H9 (cell line): ENCODE measurements at regions not wholly inside any gene's neighbourhood (a gene's known extent, or its start where the extent isn't known, plus 50 kb on each side); places are given as distances from the start of the nearest gene placed in this dataset.

ENCODE experiments used
- DNase-seq: peaks from one replicate; pipeline ENCODE4 v3.0.0-alpha.2; 2017
- H2AFZ ChIP-seq: one replicate; pipeline ENCODE4 v1.6.1; 2013; ENCODE audit warnings: mild to moderate bottlenecking, low read length, control low read depth, moderate library complexity
- H2AK5ac ChIP-seq: 2 replicates; pipeline ENCODE4 v1.6.1; 2013; ENCODE audit warnings: low read length, control low read depth, mixed read lengths; ENCODE audit not compliant: insufficient read length
- H2BK120ac ChIP-seq: one replicate; pipeline ENCODE4 v1.6.1; 2013; ENCODE audit warnings: low read depth, mild to moderate bottlenecking, low read length, control low read depth, inconsistent platforms; ENCODE audit not compliant: poor library complexity, severe bottlenecking
- H2BK12ac ChIP-seq: 2 replicates; pipeline ENCODE4 v1.6.1; 2013; ENCODE audit warnings: low read length, control low read depth, mixed read lengths, low read depth; ENCODE audit not compliant: insufficient read length
- H2BK15ac ChIP-seq: 2 replicates; pipeline ENCODE4 v1.6.1; 2013; ENCODE audit warnings: low read depth, low read length, control low read depth
- H2BK20ac ChIP-seq: one replicate; pipeline ENCODE4 v1.6.1; 2013; ENCODE audit warnings: low read depth, mild to moderate bottlenecking, low read length, control low read depth, inconsistent platforms; ENCODE audit not compliant: poor library complexity, severe bottlenecking
- H2BK5ac ChIP-seq: 2 replicates; pipeline ENCODE4 v1.6.1; 2013; ENCODE audit warnings: low read length, control low read depth, mixed read lengths; ENCODE audit not compliant: insufficient read length
- H3K14ac ChIP-seq: 2 replicates; pipeline ENCODE4 v1.6.1; 2013; ENCODE audit warnings: low read length, control low read depth; ENCODE audit not compliant: insufficient read depth
- H3K18ac ChIP-seq: 2 replicates; pipeline ENCODE4 v1.6.1; 2013; ENCODE audit warnings: low read depth, mild to moderate bottlenecking, mixed read lengths, low read length, control low read depth; ENCODE audit not compliant: insufficient read length
- H3K23ac ChIP-seq: 2 replicates; pipeline ENCODE4 v1.6.1; 2013; ENCODE audit warnings: low read length, control low read depth, mixed read lengths, low read depth; ENCODE audit not compliant: insufficient read length
- H3K23me2 ChIP-seq: 2 replicates; pipeline ENCODE4 v1.6.1; 2013; ENCODE audit warnings: low read depth, mild to moderate bottlenecking, mixed read lengths, low read length, control low read depth; ENCODE audit not compliant: insufficient read length, poor library complexity, severe bottlenecking
- H3K27ac ChIP-seq: 2 replicates; pipeline ENCODE4 v1.5.1; 2013; ENCODE audit warnings: low read length, control low read depth, mixed read lengths, low read depth; ENCODE audit not compliant: insufficient read length
- H3K27me3 ChIP-seq: 2 replicates; pipeline ENCODE4 v1.6.1; 2013; ENCODE audit warnings: low read length, control low read depth, inconsistent platforms; ENCODE audit not compliant: insufficient read depth
- H3K4ac ChIP-seq: 2 replicates; pipeline ENCODE4 v1.6.1; 2013; ENCODE audit warnings: low read depth, mild to moderate bottlenecking, control low read depth, inconsistent platforms, low read length, moderate library complexity
- H3K4me1 ChIP-seq: 2 replicates; pipeline ENCODE4 v1.6.1; 2013; ENCODE audit warnings: low read length, control low read depth, inconsistent platforms; ENCODE audit not compliant: insufficient read depth
- H3K4me2 ChIP-seq: 2 replicates; pipeline ENCODE4 v1.6.1; 2013; ENCODE audit warnings: low read length, control low read depth, mixed read lengths; ENCODE audit not compliant: insufficient read length, insufficient read depth
- H3K56ac ChIP-seq: 2 replicates; pipeline ENCODE4 v1.6.1; 2013; ENCODE audit warnings: low read depth, mild to moderate bottlenecking, mixed read lengths, low read length, control low read depth; ENCODE audit not compliant: insufficient read length
- H3K79me1 ChIP-seq: 2 replicates; pipeline ENCODE4 v1.6.1; 2013; ENCODE audit warnings: low read depth, mild to moderate bottlenecking, moderate library complexity, low read length, control low read depth, inconsistent platforms; ENCODE audit not compliant: insufficient read depth, poor library complexity, severe bottlenecking
- H3K79me2 ChIP-seq: 2 replicates; pipeline ENCODE4 v1.6.1; 2013; ENCODE audit warnings: low read length, control low read depth, inconsistent platforms; ENCODE audit not compliant: insufficient read depth
- H3K9ac ChIP-seq: 2 replicates; pipeline ENCODE4 v1.6.1; 2013; ENCODE audit warnings: low read length, control low read depth, mixed read lengths; ENCODE audit not compliant: insufficient read length; ENCODE audit errors: extremely low read depth
- H3K9me3 ChIP-seq: one replicate; pipeline ENCODE4 v1.6.1; 2013; ENCODE audit warnings: low read depth, low read length, inconsistent platforms; ENCODE audit not compliant: control insufficient read depth
- H3T11ph ChIP-seq: one replicate; pipeline ENCODE4 v1.6.1; 2013; ENCODE audit warnings: mild to moderate bottlenecking, low read length, control low read depth, inconsistent platforms
- H4K20me1 ChIP-seq: one replicate; pipeline ENCODE4 v1.6.1; 2013; ENCODE audit not compliant: control insufficient read depth, insufficient read length, insufficient read depth
- H4K5ac ChIP-seq: 2 replicates; pipeline ENCODE4 v1.6.1; 2013; ENCODE audit warnings: low read depth, mild to moderate bottlenecking, mixed read lengths, low read length, control low read depth; ENCODE audit not compliant: insufficient read length
- H4K8ac ChIP-seq: replicated peaks from 2 replicates; pipeline ENCODE4 v1.6.1; 2013; ENCODE audit warnings: low read length, control low read depth, mixed read lengths, low read depth; ENCODE audit not compliant: insufficient read length
- H4K91ac ChIP-seq: 2 replicates; pipeline ENCODE4 v1.6.1; 2013; ENCODE audit warnings: low read depth, mild to moderate bottlenecking, moderate library complexity, mixed read lengths, low read length, control low read depth; ENCODE audit not compliant: insufficient read length
- H3K27ac Mint-ChIP-seq, 3 experiments: 2 replicates in 2 of 3; 3 replicates in 1 of 3; pipeline ENCODE4 v1.8.0; 2020 to 2021; ENCODE audit warnings: mixed read lengths in 3 of 3, mild to moderate bottlenecking in 1 of 3, moderate library complexity in 1 of 3
- H3K27me3 Mint-ChIP-seq: 2 replicates; pipeline ENCODE4 v1.8.0; 2021; ENCODE audit warnings: low read depth, mild to moderate bottlenecking, moderate library complexity, mixed read lengths
- H3K36me3 Mint-ChIP-seq, 3 experiments: 2 replicates in 2 of 3; 3 replicates in 1 of 3; pipeline ENCODE4 v1.8.0; 2020 to 2021; ENCODE audit warnings: low read depth in 3 of 3, mixed read lengths in 3 of 3; ENCODE audit not compliant: insufficient read depth in 1 of 3
- H3K4me1 Mint-ChIP-seq, 2 experiments: 2 replicates each; pipeline ENCODE4 v1.8.0; 2020; ENCODE audit warnings: mixed read lengths in 2 of 2
- H3K4me3 Mint-ChIP-seq, 2 experiments: 2 replicates in 1 of 2; 3 replicates in 1 of 2; pipeline ENCODE4 v1.8.0; 2020 to 2021; ENCODE audit warnings: mild to moderate bottlenecking in 2 of 2, mixed read lengths in 2 of 2, moderate library complexity in 1 of 2
- H3K9me3 Mint-ChIP-seq, 2 experiments: 2 replicates in 1 of 2; 3 replicates in 1 of 2; pipeline ENCODE4 v1.8.0; 2020; ENCODE audit warnings: mild to moderate bottlenecking in 2 of 2, mixed read lengths in 2 of 2, moderate library complexity in 1 of 2
- WGBS: extraction: QIAGEN DNeasy Blood & Tissue Kit; methylation state at CpG from one replicate; pipeline ENCODE4 v1.1.7; 2013; ENCODE audit warnings: missing lambda C conversion rate, low lambda C conversion rate, mixed read lengths; ENCODE audit not compliant: insufficient read length; ENCODE audit errors: extremely low coverage; 5-methylcytosine and 5-hydroxymethylcytosine counted together
- TF ChIP-seq, protein P1 (sequence below): fragments of 200-600 bp; sonication (generic); conservative IDR thresholded peaks from 3 replicates; pipeline ENCODE4 v1.8.0; 2021; ENCODE audit warnings: antibody characterized with exemption, mild to moderate bottlenecking

DNA sequence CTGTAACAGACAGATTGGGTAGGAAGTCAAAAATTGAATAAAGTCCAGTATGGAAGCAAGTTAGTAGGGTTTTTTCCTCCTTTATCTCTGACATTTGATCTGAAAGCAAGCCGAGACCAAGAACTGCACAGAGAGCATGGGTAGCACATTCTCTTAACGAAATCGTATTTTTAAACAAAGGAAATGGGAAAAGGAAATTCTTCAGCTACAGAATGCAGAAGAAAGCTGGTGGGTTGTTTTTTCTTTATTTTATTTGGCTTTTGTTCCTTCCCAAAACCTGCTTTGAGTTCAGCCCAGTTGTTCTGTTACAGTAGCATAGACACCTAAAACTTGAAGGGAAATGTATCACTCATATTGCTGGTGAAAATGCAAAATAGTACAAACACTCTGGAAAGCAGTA lies 397.0 kb downstream of the GBE1 start:
- H2AFZ ChIP-seq = no peak overlapping the region
- no peak overlapping the region for H3K9ac ChIP-seq
- no peak overlapping the region for H4K91ac ChIP-seq
- H3K36me3 Mint-ChIP-seq = peaks cover 0 to 4% (median 1%) of the 10 kb centered on the region in 3 experiments; a peak in 2 of 7 replicates
- H3K14ac ChIP-seq = no peak overlapping the region
- no peaks in the 10 kb centered on the region for H3K4me1 Mint-ChIP-seq
- no peak overlapping the region for H4K8ac ChIP-seq
- H3K27ac ChIP-seq = no peak overlapping the region
- no peaks in the 10 kb centered on the region for H3K27me3 ChIP-seq
- TF ChIP-seq, protein P1, sequence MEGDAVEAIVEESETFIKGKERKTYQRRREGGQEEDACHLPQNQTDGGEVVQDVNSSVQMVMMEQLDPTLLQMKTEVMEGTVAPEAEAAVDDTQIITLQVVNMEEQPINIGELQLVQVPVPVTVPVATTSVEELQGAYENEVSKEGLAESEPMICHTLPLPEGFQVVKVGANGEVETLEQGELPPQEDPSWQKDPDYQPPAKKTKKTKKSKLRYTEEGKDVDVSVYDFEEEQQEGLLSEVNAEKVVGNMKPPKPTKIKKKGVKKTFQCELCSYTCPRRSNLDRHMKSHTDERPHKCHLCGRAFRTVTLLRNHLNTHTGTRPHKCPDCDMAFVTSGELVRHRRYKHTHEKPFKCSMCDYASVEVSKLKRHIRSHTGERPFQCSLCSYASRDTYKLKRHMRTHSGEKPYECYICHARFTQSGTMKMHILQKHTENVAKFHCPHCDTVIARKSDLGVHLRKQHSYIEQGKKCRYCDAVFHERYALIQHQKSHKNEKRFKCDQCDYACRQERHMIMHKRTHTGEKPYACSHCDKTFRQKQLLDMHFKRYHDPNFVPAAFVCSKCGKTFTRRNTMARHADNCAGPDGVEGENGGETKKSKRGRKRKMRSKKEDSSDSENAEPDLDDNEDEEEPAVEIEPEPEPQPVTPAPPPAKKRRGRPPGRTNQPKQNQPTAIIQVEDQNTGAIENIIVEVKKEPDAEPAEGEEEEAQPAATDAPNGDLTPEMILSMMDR = no peak
- no peaks in the 10 kb centered on the region for H3K23me2 ChIP-seq
- no peak overlapping the region for H3K27ac Mint-ChIP-seq
- H2AK5ac ChIP-seq = no peak overlapping the region
- H3K4me2 ChIP-seq = no peak overlapping the region
- H3K9me3 ChIP-seq = no peaks in the 10 kb centered on the region
- WGBS = no CpG with 5 or more reads among the region's 3 CpGs
- no peak overlapping the region for H4K5ac ChIP-seq
- H2BK5ac ChIP-seq = no peak overlapping the region
- H3K18ac ChIP-seq = no peak overlapping the region
- no peak overlapping the region for H2BK120ac ChIP-seq
- H2BK20ac ChIP-seq = no peak overlapping the region
- no peak overlapping the region for H3K23ac ChIP-seq
- no peak overlapping the region for H3T11ph ChIP-seq
- no peak overlapping the region for H3K4me3 Mint-ChIP-seq
- no peak for DNase-seq
- H3K4ac ChIP-seq = no peak overlapping the region
- peaks cover 6 to 11% of the 10 kb centered on the region in 2 experiments; a peak in 4 of 5 replicates for H3K9me3 Mint-ChIP-seq
- no peak overlapping the region for H2BK12ac ChIP-seq
- H3K79me2 ChIP-seq = no peaks in the 10 kb centered on the region; the same call in 1 of the 2 replicates
- no peaks in the 10 kb centered on the region for H3K27me3 Mint-ChIP-seq
- no peak overlapping the region for H3K56ac ChIP-seq
- H3K4me1 ChIP-seq = no peaks in the 10 kb centered on the region
- no peaks in the 10 kb centered on the region for H3K79me1 ChIP-seq
- no peak overlapping the region for H2BK15ac ChIP-seq
- H4K20me1 ChIP-seq = no peaks in the 10 kb centered on the region
